ENCODE measurements at regions not wholly inside any gene's neighbourhood (a gene's known extent, or its start where the extent isn't known, plus 50 kb on each side); places are given as distances from the start of the nearest gene placed in this dataset.

DNA sequence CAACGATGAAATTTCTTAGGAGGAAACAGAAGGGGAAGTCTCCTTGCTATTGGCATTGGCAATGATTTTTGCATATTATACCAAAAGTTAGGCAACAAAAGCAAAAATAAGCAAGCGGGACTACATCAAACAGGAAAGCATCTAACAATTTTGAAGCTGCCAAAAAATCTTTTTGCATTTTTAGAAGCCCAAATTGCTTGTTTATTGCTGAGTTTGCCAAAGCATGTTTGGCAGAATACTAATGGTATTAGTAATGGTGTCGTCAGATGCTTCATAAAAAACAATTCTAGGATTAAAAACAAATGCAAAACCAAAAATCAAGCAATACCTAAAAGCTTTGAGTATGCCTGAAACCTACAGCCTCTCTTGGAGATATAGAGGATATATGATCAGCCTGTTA, 80.0 kb downstream of the GALR1 start:
- no peak for TF ChIP-seq CTCF (IDR thresholded peaks at IDR 0.05)

- no peak for TF ChIP-seq CTCF (IDR thresholded peaks at IDR 0.05)
These were observed 85.2 kb downstream of the GALR1 start for GRCh38 chr18:77334876-77335275.

GRCh38 chr18:77337604-77338003, 88.0 kb downstream of the GALR1 start:
- TF ChIP-seq CTCF (IDR thresholded peaks at IDR 0.05), result no peak

- no peak for TF ChIP-seq CTCF (IDR thresholded peaks at IDR 0.05)
These were observed 89.4 kb downstream of the GALR1 start for GRCh38 chr18:77339093-77339492.

GRCh38 chr18:77339623-77340022, 90.0 kb downstream of the GALR1 start:
- no peak for TF ChIP-seq CTCF (IDR thresholded peaks at IDR 0.05)

DNA sequence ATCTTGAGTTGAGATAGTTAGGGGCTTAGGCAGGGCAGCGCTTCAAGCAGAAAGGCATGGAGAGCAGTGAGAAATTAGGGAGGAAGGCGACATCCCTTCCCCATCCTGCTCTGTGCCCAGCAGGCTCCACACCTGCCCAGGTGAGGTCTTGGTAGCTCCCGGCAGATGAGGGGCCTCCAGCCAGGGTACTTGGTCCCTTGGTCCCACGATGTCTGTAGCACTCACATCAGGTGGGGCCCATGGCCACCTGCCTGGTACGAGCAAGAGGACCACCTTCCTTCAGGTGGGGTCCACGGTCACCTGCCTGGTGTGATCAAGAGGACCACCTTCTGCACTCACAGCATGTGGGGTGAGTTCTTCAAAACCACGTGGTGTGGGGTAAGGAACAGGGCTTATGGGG, 91.2 kb downstream of the GALR1 start:
- no peak for TF ChIP-seq CTCF (IDR thresholded peaks at IDR 0.05)

- TF ChIP-seq CTCF (IDR thresholded peaks at IDR 0.05), result no peak
These were observed 92.1 kb downstream of the GALR1 start for GRCh38 chr18:77341527-77342325.

- TF ChIP-seq CTCF (IDR thresholded peaks at IDR 0.05), result no peak
These were observed 93.1 kb downstream of the GALR1 start for GRCh38 chr18:77342736-77343135.

All from LNCAP (cell line).